A172 (cell line): ENCODE measurements at regions not wholly inside any gene's neighbourhood (a gene's known extent, or its start where the extent isn't known, plus 50 kb on each side); places are given as distances from the start of the nearest gene placed in this dataset.

Experiments used
- DNase-seq: peaks from one replicate; pipeline ENCODE4 v3.0.0-alpha.2; 2015; ENCODE audit warnings: low spot score

DNA sequence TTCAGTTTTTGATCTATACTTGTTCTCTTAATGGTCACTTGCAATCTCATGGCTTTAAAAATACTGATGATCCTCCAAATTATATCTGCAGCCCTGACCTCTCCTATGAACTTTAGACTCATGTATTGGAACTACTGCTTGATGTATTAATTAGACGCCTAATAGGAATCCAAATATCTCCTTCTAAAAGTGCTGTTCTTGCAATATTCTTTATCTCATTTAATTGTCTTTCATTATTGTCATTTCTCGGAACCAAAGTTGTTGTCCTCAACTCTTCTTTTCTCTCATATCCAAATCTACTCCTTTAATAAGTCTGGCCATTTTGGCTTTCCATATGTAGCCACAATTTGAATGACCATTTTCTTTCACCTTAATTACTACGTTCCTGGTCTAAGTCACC lies 907.6 kb upstream of the SEL1L start:
- no peak for DNase-seq

GRCh38 chr14:82445810-82446570 lies 912.3 kb upstream of the SEL1L start:
- no peak for DNase-seq

GRCh38 chr14:82447586-82447985 lies 913.9 kb upstream of the SEL1L start:
- DNase-seq: no peak

- DNase-seq: no peak
Observed at GRCh38 chr14:82449926-82450468, 916.3 kb upstream of the SEL1L start.

DNA sequence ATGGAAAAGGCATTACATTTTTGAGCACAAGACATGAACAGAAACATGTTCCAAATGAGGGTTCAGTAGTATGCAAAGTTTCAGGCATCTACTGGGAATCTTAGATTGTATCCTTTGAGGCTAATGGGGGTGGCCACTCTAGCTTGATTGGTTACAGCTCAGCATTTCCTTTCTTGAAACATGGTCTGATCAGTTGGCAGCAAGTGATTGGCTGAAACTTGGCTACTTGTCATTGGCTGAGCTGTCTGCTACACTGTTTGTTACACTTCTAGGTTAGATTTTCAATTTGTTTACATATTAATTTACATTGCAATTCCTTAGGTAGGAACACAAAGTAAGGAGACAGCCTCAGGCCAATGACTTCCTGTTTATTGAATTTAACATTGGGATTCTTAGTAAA lies 918.0 kb upstream of the SEL1L start:
- no peak for DNase-seq

DNA sequence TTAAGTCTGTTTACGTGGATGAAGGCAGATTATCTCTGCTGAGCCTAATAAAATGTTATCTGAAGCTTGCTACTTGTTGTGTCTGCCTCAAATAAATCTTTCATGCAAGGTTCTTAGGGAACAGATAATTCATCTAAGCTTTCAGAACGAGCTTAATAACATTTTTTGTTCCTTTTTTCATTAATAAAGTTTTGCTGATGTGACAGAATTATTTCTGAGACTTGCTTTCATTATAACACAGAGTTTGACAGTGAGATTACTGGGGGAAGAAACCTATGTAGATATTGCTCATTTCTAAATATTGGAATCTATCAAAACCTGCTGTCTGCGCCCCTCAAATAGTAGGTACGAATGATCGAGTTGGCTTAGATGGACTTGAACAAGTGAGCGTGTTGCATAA lies 948.7 kb upstream of the SEL1L start:
- no peak for DNase-seq

GRCh38 chr14:82488473-82488872 lies 954.8 kb upstream of the SEL1L start:
- DNase-seq: no peak

GRCh38 chr14:82490397-82490796 lies 956.7 kb upstream of the SEL1L start:
- no peak for DNase-seq

- DNase-seq: no peak
Observed at GRCh38 chr14:82492157-82492556, 958.5 kb upstream of the SEL1L start.

- DNase-seq: no peak
Observed at GRCh38 chr14:82500222-82500621, 966.6 kb upstream of the SEL1L start.

- no peak for DNase-seq
Observed at GRCh38 chr14:82501554-82501953, 967.9 kb upstream of the SEL1L start.

- DNase-seq: no peak
Observed at GRCh38 chr14:82502043-82502442, 968.4 kb upstream of the SEL1L start.

DNA sequence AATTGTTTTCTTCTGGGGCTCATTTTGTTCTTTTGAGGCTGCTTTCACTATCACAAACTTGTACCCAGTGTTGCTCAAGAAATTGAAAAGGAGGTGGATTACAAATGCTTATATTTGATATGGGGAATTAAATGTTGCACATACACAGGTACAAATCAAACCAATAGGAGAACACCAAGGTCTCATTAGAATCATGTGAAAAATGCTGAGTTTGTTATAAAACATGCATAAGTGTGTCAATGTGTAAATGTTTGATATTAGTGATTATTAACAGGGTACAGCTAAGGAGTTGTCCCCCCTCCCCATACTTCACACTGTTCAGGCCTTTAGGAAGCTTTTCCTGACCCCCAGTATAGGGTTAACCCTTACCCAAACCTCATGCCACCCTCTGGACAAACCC lies 971.2 kb upstream of the SEL1L start:
- no peak for DNase-seq

DNA sequence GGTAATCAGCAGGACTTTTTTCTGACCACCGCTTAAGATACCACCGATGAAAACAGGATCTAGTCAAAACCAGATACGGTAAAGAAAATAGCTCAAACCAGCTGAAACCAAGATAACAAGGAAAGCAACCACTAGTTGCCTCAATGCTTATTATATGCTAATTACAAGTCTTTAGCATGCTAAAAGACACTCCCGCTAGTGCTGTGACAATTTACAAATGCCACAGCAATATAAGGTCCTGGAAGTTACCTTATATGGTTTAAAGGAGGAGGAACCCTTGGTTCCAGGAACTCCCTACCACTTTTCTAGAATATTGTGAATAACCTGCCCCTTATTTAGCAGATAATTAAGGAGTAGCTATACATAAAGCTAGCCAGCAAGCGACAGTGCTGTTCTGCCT lies 976.4 kb upstream of the SEL1L start:
- no peak for DNase-seq

- no peak for DNase-seq
Observed at GRCh38 chr14:82511399-82511798, 977.7 kb upstream of the SEL1L start.

DNA sequence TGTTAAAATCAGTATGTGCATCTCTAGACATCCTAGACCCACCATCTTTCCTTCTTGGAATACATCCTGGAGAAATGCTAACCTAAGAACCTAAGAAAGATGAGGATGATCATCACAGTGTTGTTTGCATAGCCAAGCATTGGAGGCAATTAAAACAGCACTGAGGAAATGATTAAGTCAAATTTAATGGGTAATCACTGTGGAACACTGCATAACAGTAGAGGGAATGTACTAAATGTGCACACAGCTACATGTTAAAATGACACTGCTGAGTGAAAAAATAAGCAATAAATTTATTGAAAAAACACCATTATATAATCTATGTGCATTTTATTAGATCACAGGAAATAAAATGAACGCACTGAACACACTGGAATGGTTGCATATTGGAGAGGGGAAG lies 987.1 kb upstream of the SEL1L start:
- DNase-seq: no peak

GRCh38 chr14:82521191-82521590 lies 987.5 kb upstream of the SEL1L start:
- no peak for DNase-seq

GRCh38 chr14:82528016-82528415 lies 994.4 kb upstream of the SEL1L start:
- no peak for DNase-seq

GRCh38 chr14:82533351-82533750 lies 999.7 kb upstream of the SEL1L start:
- no peak for DNase-seq

GRCh38 chr14:82536566-82536965 lies 1002.9 kb upstream of the SEL1L start:
- no peak for DNase-seq

GRCh38 chr14:82537831-82538230 lies 1004.2 kb upstream of the SEL1L start:
- DNase-seq: no peak

- no peak for DNase-seq
Observed at GRCh38 chr14:82546401-82546800, 1012.7 kb upstream of the SEL1L start.

- DNase-seq: no peak
Observed at GRCh38 chr14:82549306-82549990, 1015.8 kb upstream of the SEL1L start.
